HEK293T (cell line): ENCODE measurements at regions not wholly inside any gene's neighbourhood (a gene's known extent, or its start where the extent isn't known, plus 50 kb on each side); places are given as distances from the start of the nearest gene placed in this dataset.

Experiments
- CTCF ChIA-PET: fragments of 350-600 bp; formaldehyde crosslinking; extraction: SDS; loops from one replicate; lab custom pipeline; 2021; ENCODE audit warnings: antibody characterized with exemption, inconsistent platforms; lab: Yijun Ruan, JAX
- POLR2A ChIA-PET: fragments of 350-600 bp; formaldehyde crosslinking; extraction: SDS; loops from one replicate; lab custom pipeline; 2020; ENCODE audit warnings: antibody characterized with exemption, inconsistent platforms; lab: Yijun Ruan, JAX
- DNase-seq: peaks from one replicate; pipeline ENCODE4 v3.0.0; 2012; ENCODE audit warnings: mixed read lengths; ENCODE audit errors: extremely low spot score
- ARNT ChIP-seq: fragments of 450-650 bp; IDR thresholded peaks from 2 replicates; pipeline ENCODE4 v1.6.1; 2017; ENCODE audit warnings: mild to moderate bottlenecking
- BHLHE40 ChIP-seq: fragments of 450-650 bp; IDR thresholded peaks from 2 replicates; pipeline ENCODE4 v1.6.1; 2016; ENCODE audit warnings: mild to moderate bottlenecking, moderate library complexity, borderline replicate concordance
- CTBP1 ChIP-seq: fragments of 450-650 bp; IDR thresholded peaks from 2 replicates; pipeline ENCODE4 v1.6.1; 2016; ENCODE audit warnings: borderline replicate concordance
- ELF4 ChIP-seq: fragments of 450-650 bp; IDR thresholded peaks from 2 replicates; pipeline ENCODE4 v1.6.1; 2017; ENCODE audit warnings: antibody characterized with exemption
- FOXA1 ChIP-seq: fragments of 450-650 bp; IDR thresholded peaks from 2 replicates; pipeline ENCODE4 v1.6.1; 2016; ENCODE audit warnings: mild to moderate bottlenecking
- FOXK2 ChIP-seq: fragments of 450-650 bp; IDR thresholded peaks from 2 replicates; pipeline ENCODE4 v1.6.1; 2016; ENCODE audit warnings: mild to moderate bottlenecking
- FOXM1 ChIP-seq: fragments of 450-650 bp; IDR thresholded peaks from 2 replicates; pipeline ENCODE4 v1.6.1; 2017; ENCODE audit warnings: mild to moderate bottlenecking, borderline replicate concordance
- HDGF ChIP-seq: fragments of 450-650 bp; IDR thresholded peaks from 2 replicates; pipeline ENCODE4 v1.6.1; 2017; ENCODE audit warnings: antibody characterized with exemption, borderline replicate concordance
- L3MBTL2 ChIP-seq: fragments of 450-650 bp; conservative IDR thresholded peaks from 2 replicates; pipeline ENCODE4 v1.6.1; 2016; ENCODE audit warnings: mild to moderate bottlenecking
- LEF1 ChIP-seq: fragments of 450-650 bp; IDR thresholded peaks from 2 replicates; pipeline ENCODE4 v1.6.1; 2017; ENCODE audit warnings: mild to moderate bottlenecking, borderline replicate concordance
- NFRKB ChIP-seq: fragments of 450-650 bp; IDR thresholded peaks from 2 replicates; pipeline ENCODE4 v1.6.1; 2016; ENCODE audit warnings: mild to moderate bottlenecking, moderate library complexity
- SP1 ChIP-seq: fragments of 450-650 bp; IDR thresholded peaks from 2 replicates; pipeline ENCODE4 v1.6.1; 2017
- SUZ12 ChIP-seq: fragments of 450-650 bp; IDR thresholded peaks from 2 replicates; pipeline ENCODE4 v1.6.1; 2016; ENCODE audit warnings: mild to moderate bottlenecking
- TARDBP ChIP-seq: fragments of 450-650 bp; IDR thresholded peaks from 2 replicates; pipeline ENCODE4 v1.6.1; 2016
- ZNF384 ChIP-seq: fragments of 450-650 bp; IDR thresholded peaks from 2 replicates; pipeline ENCODE4 v1.6.1; 2016
- TF ChIP-seq, protein P1 (sequence below): fragments of 450-650 bp; IDR thresholded peaks from 2 replicates; pipeline ENCODE4 v1.6.1; 2016

- DNase-seq, result no peak
- TF ChIP-seq FOXM1, result no peak
- no peak for TF ChIP-seq LEF1
- no peak for TF ChIP-seq BHLHE40
- no peak for TF ChIP-seq ARNT
- no peak for TF ChIP-seq SUZ12
- no peak for TF ChIP-seq TARDBP
- TF ChIP-seq HDGF, result no peak
- TF ChIP-seq FOXK2, result no peak
- no peak for TF ChIP-seq CTBP1
- no peak for TF ChIP-seq FOXA1
- TF ChIP-seq ZNF384, result no peak
- no peak for TF ChIP-seq SP1
- TF ChIP-seq, protein P1, sequence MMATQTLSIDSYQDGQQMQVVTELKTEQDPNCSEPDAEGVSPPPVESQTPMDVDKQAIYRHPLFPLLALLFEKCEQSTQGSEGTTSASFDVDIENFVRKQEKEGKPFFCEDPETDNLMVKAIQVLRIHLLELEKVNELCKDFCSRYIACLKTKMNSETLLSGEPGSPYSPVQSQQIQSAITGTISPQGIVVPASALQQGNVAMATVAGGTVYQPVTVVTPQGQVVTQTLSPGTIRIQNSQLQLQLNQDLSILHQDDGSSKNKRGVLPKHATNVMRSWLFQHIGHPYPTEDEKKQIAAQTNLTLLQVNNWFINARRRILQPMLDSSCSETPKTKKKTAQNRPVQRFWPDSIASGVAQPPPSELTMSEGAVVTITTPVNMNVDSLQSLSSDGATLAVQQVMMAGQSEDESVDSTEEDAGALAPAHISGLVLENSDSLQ, result no peak
- no peak for TF ChIP-seq NFRKB
- TF ChIP-seq ELF4, result no peak
- no peak for TF ChIP-seq L3MBTL2
- POLR2A ChIA-PET, result no interaction called here
- CTCF ChIA-PET, result no interaction called here
Observed at GRCh38 chr22:48578138-48579042, 1249.3 kb downstream of the BRD1 start.

GRCh38 chr22:48577691-48578090 lies 1250.0 kb downstream of the BRD1 start:
- ChIA-PET POLR2A (no interaction called here), CTCF (no interaction called here)
- no peak for DNase-seq
- TF ChIP-seq LEF1 (no peak), NFRKB (no peak), FOXA1 (no peak), FOXM1 (no peak), TARDBP (no peak), SP1 (no peak), L3MBTL2 (no peak), SUZ12 (no peak), HDGF (no peak), CTBP1 (no peak), FOXK2 (no peak), ELF4 (no peak), ARNT (no peak), ZNF384 (no peak), BHLHE40 (no peak)
- TF ChIP-seq, protein P1, result no peak

DNA sequence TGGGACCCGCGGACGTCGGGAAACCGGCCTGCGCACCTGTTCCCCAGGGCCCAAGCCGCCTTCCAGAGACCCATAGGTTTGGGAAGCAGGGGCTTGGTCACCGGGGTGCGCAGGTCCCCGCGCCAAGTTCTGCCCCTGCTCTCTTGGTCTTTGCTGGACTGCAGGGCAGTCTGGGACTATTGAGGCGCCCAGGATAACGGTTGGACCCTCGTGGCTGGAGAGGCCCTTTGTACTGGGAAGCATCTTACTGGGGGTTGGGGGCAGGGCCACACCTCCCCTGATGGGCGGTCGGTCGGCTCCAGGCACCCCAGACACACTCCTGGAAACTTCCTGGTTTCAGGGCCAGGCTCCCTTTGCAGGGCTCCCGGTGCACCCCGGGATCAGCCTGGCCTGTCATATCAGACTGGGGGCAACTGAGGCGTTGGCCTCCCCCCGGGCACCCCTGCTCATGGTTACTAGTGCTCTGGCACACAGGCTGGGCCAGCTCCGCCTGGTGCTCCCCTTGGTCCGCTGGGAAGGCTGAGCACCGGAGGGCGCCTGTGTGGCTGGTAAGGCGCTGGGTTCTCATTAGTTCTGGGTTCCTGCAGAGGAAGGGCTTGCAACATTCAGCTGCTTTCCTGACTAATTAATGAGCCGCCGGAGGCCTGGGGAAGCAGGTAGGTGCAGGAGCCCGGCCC lies 1250.5 kb downstream of the BRD1 start:
- TF ChIP-seq L3MBTL2, result no peak
- no peak for TF ChIP-seq TARDBP
- no peak for TF ChIP-seq CTBP1
- TF ChIP-seq ELF4, result no peak
- CTCF ChIA-PET, result no interaction called here
- POLR2A ChIA-PET, result no interaction called here
- DNase-seq, result no peak

DNA sequence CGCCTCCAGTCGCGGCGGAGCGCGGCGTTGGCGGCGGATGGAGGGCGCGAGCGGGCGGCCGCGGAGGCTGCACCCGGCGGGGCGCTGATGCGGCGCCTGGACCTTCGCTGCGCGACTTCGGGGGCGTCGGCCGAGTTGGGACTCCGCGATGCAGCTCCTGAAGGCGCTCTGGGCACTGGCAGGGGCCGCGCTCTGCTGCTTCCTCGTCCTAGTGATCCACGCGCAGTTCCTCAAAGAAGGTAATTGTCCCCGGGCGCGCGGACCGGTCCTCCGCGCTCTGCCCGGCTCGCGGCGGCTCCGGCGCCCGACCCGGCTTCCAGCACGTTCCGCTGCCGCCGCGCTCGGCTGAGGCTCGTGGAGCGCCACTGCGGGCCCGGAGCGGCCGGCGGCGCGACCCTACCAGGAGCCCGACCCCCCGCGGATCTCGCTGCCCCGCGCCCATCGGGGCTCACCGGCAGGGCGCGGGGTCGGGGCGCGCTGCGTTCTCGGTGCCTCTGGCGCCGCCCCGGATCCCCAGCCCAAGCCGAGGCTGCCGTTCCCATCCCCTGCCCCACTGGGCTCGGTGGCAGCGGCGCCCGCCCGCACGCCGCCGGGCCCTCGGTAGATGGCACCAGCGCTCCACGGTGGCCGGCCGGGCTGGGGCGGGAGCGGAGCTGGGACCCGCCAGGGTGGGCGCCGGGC lies 1251.2 kb downstream of the BRD1 start:
- TF ChIP-seq BHLHE40, result no peak
- ChIA-PET POLR2A (no interaction called here), CTCF (no interaction called here)
- no peak for DNase-seq

DNA sequence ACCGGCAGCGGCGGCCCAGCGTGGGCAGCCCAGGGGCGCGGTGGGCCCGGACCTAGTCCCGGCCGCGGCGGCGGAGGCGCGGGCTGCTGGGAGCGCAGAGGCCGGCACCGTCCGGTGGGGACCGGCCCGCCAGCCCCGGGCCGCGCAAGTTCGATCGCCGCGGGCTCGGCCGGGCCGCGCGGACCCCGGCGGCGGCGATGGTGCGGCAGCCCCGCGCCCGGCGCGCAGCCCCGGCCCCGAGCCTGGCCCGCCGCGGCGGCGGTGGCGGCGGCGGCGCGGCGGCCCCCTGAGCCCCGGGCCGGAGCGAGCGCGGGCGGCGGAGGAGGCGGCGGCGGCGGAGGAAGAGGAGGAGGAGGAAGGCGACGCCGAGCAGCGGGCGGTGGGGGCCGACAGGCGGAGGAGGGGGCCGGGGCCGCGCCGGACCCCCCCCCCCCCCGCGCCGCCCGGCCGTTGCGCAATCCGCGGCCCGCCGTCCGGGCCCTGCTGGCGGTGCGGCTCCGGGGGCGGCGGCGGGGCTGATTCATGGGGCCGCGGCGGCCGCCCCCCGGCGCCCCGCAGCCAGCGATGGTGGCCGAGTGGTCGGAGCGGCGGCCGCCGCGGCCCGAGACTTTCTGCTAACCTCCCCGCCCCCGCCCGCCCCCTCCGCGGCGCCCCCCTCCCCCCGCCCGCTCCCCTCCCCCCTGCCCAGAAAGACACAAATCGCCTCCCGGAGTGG lies 1251.9 kb downstream of the BRD1 start:
- POLR2A ChIA-PET, result no interaction called here
- DNase-seq, result no peak
- CTCF ChIA-PET, result no interaction called here
- TF ChIP-seq ARNT (no peak), NFRKB (no peak), HDGF (no peak), CTBP1 (no peak), TARDBP (no peak), L3MBTL2 (no peak), SP1 (no peak), FOXM1 (no peak), ELF4 (no peak), BHLHE40 (no peak), FOXK2 (no peak)
- TF ChIP-seq, protein P1, result no peak
